ENCODE measurements at regions not wholly inside any gene's neighbourhood (a gene's known extent, or its start where the extent isn't known, plus 50 kb on each side); places are given as distances from the start of the nearest gene placed in this dataset.
"Not testable (repeated sequence)": the region's sequence is repeated elsewhere in the genome, so short reads cannot be mapped to it uniquely, and the experiment has no call there.

- H4K5ac ChIP-seq (ENCODE audit: low read length), result no peak overlapping the region
- H2BK120ac ChIP-seq (ENCODE audit: low read depth, low read length), result no peak overlapping the region
- H2BK15ac ChIP-seq (replicated peaks; ENCODE audit: low read depth), result no peak overlapping the region
- H3K27ac ChIP-seq (ENCODE audit: low read depth, low read length), result no peak overlapping the region
- no peaks in the 10 kb centered on the region for H3K79me2 ChIP-seq (ENCODE audit: control insufficient read depth, insufficient read depth, low read length)
- H3K56ac ChIP-seq (ENCODE audit: low read length), result no peak overlapping the region
- H3K79me1 ChIP-seq (ENCODE audit: low read length), result no peaks in the 10 kb centered on the region
- no peak overlapping the region for H2AK5ac ChIP-seq (ENCODE audit: low read length)
- no peak overlapping the region for H3K4me2 ChIP-seq (ENCODE audit: low read length)
- DNase-seq, result no peak
- no peak overlapping the region for H3K4me3 ChIP-seq (ENCODE audit: low read length)
- H3K4ac ChIP-seq (ENCODE audit: low read depth, low read length), result no peak overlapping the region
- H3K36me3 ChIP-seq (ENCODE audit: control insufficient read depth, insufficient read depth, low read length), result no peaks in the 10 kb centered on the region
- H3K23ac ChIP-seq (ENCODE audit: low read length), result no peak overlapping the region
- H3K4me1 ChIP-seq (ENCODE audit: control insufficient read depth, low read depth, low read length), result no peaks in the 10 kb centered on the region
- H3K9ac ChIP-seq (ENCODE audit: low read length), result no peak overlapping the region
- H3K18ac ChIP-seq (ENCODE audit: low read length), result no peak overlapping the region
- WGBS (ENCODE audit: extremely low coverage, insufficient coverage, low lambda C conversion rate), result no CpG with 5 or more reads among the region's 6 CpGs
- H2BK5ac ChIP-seq (ENCODE audit: low read length), result no peak overlapping the region
- no peaks in the 10 kb centered on the region for H3K27me3 ChIP-seq (ENCODE audit: insufficient read depth, low read length, poor library complexity)
- no peak overlapping the region for H4K8ac ChIP-seq (ENCODE audit: low read depth, low read length)
These were observed 85.6 kb downstream of the OLFM1 start for GRCh38 chr9:135173066-135173465.

DNA sequence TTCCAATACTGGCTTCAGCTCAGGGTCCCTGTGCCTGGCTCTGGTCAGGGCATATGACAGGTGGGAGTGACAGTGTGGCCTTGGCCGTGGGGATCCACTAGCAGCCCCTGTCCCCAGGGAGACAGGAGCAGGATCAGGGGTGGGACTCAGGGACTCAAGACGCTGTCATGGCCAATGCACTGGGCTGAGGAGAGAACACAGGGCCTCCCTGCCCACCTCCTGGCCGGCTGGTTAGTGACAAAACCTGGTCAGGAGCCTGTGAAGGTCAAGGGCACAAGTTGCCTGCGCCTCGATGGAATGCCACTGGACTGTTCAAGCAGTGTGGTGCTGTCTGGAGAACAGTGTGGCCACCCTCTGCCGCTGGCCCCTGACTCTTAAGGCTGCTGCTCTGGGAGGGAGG, 86.8 kb downstream of the OLFM1 start:
- Histone ChIP-seq H3K4me2 (ENCODE audit: low read length) (no peak overlapping the region), H3K79me1 (ENCODE audit: low read length) (no peaks in the 10 kb centered on the region), H2AK5ac (ENCODE audit: low read length) (no peak overlapping the region), H3K4me1 (ENCODE audit: control insufficient read depth, low read depth, low read length) (no peaks in the 10 kb centered on the region), H3K56ac (ENCODE audit: low read length) (no peak overlapping the region), H3K27me3 (ENCODE audit: insufficient read depth, low read length, poor library complexity) (no peaks in the 10 kb centered on the region), H3K9ac (ENCODE audit: low read length) (no peak overlapping the region), H3K4me3 (ENCODE audit: low read length) (no peak overlapping the region), H3K27ac (ENCODE audit: low read depth, low read length) (no peak overlapping the region), H3K18ac (ENCODE audit: low read length) (no peak overlapping the region), H2BK120ac (ENCODE audit: low read depth, low read length) (no peak overlapping the region), H3K36me3 (ENCODE audit: control insufficient read depth, insufficient read depth, low read length) (no peaks in the 10 kb centered on the region), H4K8ac (ENCODE audit: low read depth, low read length) (no peak overlapping the region), H4K5ac (ENCODE audit: low read length) (no peak overlapping the region), H3K4ac (ENCODE audit: low read depth, low read length) (no peak overlapping the region), H3K23ac (ENCODE audit: low read length) (no peak overlapping the region), H3K79me2 (ENCODE audit: control insufficient read depth, insufficient read depth, low read length) (no peaks in the 10 kb centered on the region), H2BK5ac (ENCODE audit: low read length) (no peak overlapping the region), H2BK15ac (replicated peaks; ENCODE audit: low read depth) (no peak overlapping the region)
- WGBS (ENCODE audit: extremely low coverage, insufficient coverage, low lambda C conversion rate), result no CpG with 5 or more reads among the region's 6 CpGs
- DNase-seq, result no peak

- no peak overlapping the region for H3K18ac ChIP-seq (ENCODE audit: low read length)
- H2BK120ac ChIP-seq (ENCODE audit: low read depth, low read length), result no peak overlapping the region
- no peak for DNase-seq
- H3K27ac ChIP-seq (ENCODE audit: low read depth, low read length), result no peak overlapping the region
- no peak overlapping the region for H3K4me3 ChIP-seq (ENCODE audit: low read length)
- no peak overlapping the region for H4K5ac ChIP-seq (ENCODE audit: low read length)
- H2AK5ac ChIP-seq (ENCODE audit: low read length), result no peak overlapping the region
- H3K36me3 ChIP-seq (ENCODE audit: control insufficient read depth, insufficient read depth, low read length), result no peaks in the 10 kb centered on the region
- H3K79me1 ChIP-seq (ENCODE audit: low read length), result no peaks in the 10 kb centered on the region
- no peak overlapping the region for H3K23ac ChIP-seq (ENCODE audit: low read length)
- no peak overlapping the region for H3K56ac ChIP-seq (ENCODE audit: low read length)
- H3K4ac ChIP-seq (ENCODE audit: low read depth, low read length), result no peak overlapping the region
- no peak overlapping the region for H3K4me2 ChIP-seq (ENCODE audit: low read length)
- H4K8ac ChIP-seq (ENCODE audit: low read depth, low read length), result no peak overlapping the region
- no peak overlapping the region for H3K9ac ChIP-seq (ENCODE audit: low read length)
- H3K27me3 ChIP-seq (ENCODE audit: insufficient read depth, low read length, poor library complexity), result no peaks in the 10 kb centered on the region
- no peaks in the 10 kb centered on the region for H3K4me1 ChIP-seq (ENCODE audit: control insufficient read depth, low read depth, low read length)
- no peak overlapping the region for H2BK15ac ChIP-seq (replicated peaks; ENCODE audit: low read depth)
- WGBS (ENCODE audit: extremely low coverage, insufficient coverage, low lambda C conversion rate), result no CpG with 5 or more reads among the region's 11 CpGs
- no peak overlapping the region for H2BK5ac ChIP-seq (ENCODE audit: low read length)
- H3K79me2 ChIP-seq (ENCODE audit: control insufficient read depth, insufficient read depth, low read length), result no peaks in the 10 kb centered on the region
These were observed 87.5 kb downstream of the OLFM1 start for GRCh38 chr9:135174981-135175380.

DNA sequence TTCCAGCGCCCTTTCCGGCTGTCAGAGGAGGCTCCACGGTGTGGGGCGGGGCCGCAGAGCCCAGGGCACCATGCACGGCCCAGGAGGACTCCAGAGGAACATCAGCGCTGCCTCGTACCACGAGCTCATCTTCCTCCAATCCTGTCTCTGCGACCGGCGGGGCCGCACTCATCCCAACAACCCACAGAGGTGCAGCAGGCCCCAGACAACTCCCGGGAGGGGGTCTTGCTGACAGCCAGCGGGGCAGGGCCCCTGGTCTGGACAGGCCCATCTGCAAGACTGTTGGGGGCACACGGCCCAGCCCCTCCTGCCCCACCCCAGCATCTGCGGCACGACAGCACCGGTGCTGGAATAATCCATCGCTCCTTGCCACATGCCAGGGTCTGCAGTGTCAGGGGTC, 88.8 kb downstream of the OLFM1 start:
- Histone ChIP-seq H3K9ac (ENCODE audit: low read length) (no peak overlapping the region), H2BK120ac (ENCODE audit: low read depth, low read length) (no peak overlapping the region), H3K4me2 (ENCODE audit: low read length) (no peak overlapping the region), H2AK5ac (ENCODE audit: low read length) (no peak overlapping the region), H2BK5ac (ENCODE audit: low read length) (no peak overlapping the region), H3K23ac (ENCODE audit: low read length) (no peak overlapping the region), H3K27me3 (ENCODE audit: insufficient read depth, low read length, poor library complexity) (no peaks in the 10 kb centered on the region), H3K79me2 (ENCODE audit: control insufficient read depth, insufficient read depth, low read length) (no peaks in the 10 kb centered on the region), H3K4me1 (ENCODE audit: control insufficient read depth, low read depth, low read length) (no peaks in the 10 kb centered on the region), H3K27ac (ENCODE audit: low read depth, low read length) (no peak overlapping the region), H2BK15ac (replicated peaks; ENCODE audit: low read depth) (no peak overlapping the region), H3K36me3 (ENCODE audit: control insufficient read depth, insufficient read depth, low read length) (no peaks in the 10 kb centered on the region), H3K4me3 (ENCODE audit: low read length) (no peak overlapping the region), H3K18ac (ENCODE audit: low read length) (no peak overlapping the region), H4K8ac (ENCODE audit: low read depth, low read length) (no peak overlapping the region), H3K79me1 (ENCODE audit: low read length) (no peaks in the 10 kb centered on the region), H4K5ac (ENCODE audit: low read length) (no peak overlapping the region), H3K56ac (ENCODE audit: low read length) (no peak overlapping the region), H3K4ac (ENCODE audit: low read depth, low read length) (no peak overlapping the region)
- DNase-seq, result no peak
- WGBS (ENCODE audit: extremely low coverage, insufficient coverage, low lambda C conversion rate), result no CpG with 5 or more reads among the region's 20 CpGs

DNA sequence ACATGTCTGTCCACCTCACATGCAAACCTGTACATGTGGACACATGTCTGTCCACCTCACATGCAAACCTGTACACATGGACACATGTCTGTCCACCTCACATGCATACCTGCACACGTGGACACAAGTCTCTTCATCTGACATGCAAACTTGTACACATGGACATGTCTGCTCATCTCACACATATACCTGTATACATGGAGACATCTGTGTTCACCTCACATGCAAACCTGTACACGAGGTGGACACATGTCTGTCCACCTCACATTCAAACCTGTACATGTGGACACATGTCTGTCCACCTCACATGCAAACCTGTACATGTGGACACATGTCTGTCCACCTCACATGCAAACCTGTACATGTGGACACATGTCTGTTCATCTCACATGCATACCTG, 90.1 kb downstream of the OLFM1 start:
- not testable (repeated sequence) for H3K4me2 ChIP-seq (ENCODE audit: low read length); H3K9ac ChIP-seq (ENCODE audit: low read length); H3K56ac ChIP-seq (ENCODE audit: low read length); H3K4me1 ChIP-seq (ENCODE audit: control insufficient read depth, low read depth, low read length); H3K79me2 ChIP-seq (ENCODE audit: control insufficient read depth, insufficient read depth, low read length); DNase-seq; H3K27ac ChIP-seq (ENCODE audit: low read depth, low read length); H3K79me1 ChIP-seq (ENCODE audit: low read length); H3K27me3 ChIP-seq (ENCODE audit: insufficient read depth, low read length, poor library complexity); H2BK120ac ChIP-seq (ENCODE audit: low read depth, low read length); H3K4me3 ChIP-seq (ENCODE audit: low read length); H2BK5ac ChIP-seq (ENCODE audit: low read length); H3K18ac ChIP-seq (ENCODE audit: low read length); H3K23ac ChIP-seq (ENCODE audit: low read length); H2AK5ac ChIP-seq (ENCODE audit: low read length); H3K4ac ChIP-seq (ENCODE audit: low read depth, low read length); H4K8ac ChIP-seq (ENCODE audit: low read depth, low read length); H2BK15ac ChIP-seq (replicated peaks; ENCODE audit: low read depth); H4K5ac ChIP-seq (ENCODE audit: low read length); H3K36me3 ChIP-seq (ENCODE audit: control insufficient read depth, insufficient read depth, low read length)
- WGBS (ENCODE audit: extremely low coverage, insufficient coverage, low lambda C conversion rate), result no CpG with 5 or more reads among the region's 2 CpGs

DNA sequence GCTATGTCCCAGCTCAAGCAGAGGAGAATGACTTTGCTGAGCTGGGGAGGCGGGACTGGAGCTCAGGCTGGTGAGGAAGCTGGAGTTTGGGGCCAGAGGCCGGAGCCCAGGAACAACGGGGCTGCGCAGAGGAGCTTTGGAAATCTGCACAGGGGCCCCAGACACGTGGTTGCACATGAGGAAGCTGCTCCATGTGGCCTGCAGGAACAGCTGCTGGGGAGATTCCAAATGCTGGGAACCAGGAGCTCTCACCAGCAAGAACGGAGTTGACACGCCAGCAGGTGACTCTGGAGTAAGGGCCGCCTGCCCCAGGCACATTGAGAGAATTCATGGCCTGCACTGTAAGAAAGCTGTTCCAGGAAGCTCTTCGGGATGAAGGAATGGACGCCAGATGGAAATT, 91.0 kb downstream of the OLFM1 start:
- no peak overlapping the region for H3K4me2 ChIP-seq (ENCODE audit: low read length)
- no peak overlapping the region for H3K23ac ChIP-seq (ENCODE audit: low read length)
- H2BK120ac ChIP-seq (ENCODE audit: low read depth, low read length), result no peak overlapping the region
- H2BK15ac ChIP-seq (replicated peaks; ENCODE audit: low read depth), result no peak overlapping the region
- H3K56ac ChIP-seq (ENCODE audit: low read length), result no peak overlapping the region
- no peak overlapping the region for H3K27ac ChIP-seq (ENCODE audit: low read depth, low read length)
- H3K4me3 ChIP-seq (ENCODE audit: low read length), result no peak overlapping the region
- H3K79me1 ChIP-seq (ENCODE audit: low read length), result no peaks in the 10 kb centered on the region
- H3K4ac ChIP-seq (ENCODE audit: low read depth, low read length), result no peak overlapping the region
- H3K9ac ChIP-seq (ENCODE audit: low read length), result no peak overlapping the region
- no peak overlapping the region for H4K8ac ChIP-seq (ENCODE audit: low read depth, low read length)
- H3K18ac ChIP-seq (ENCODE audit: low read length), result no peak overlapping the region
- no CpG with 5 or more reads among the region's 10 CpGs for WGBS (ENCODE audit: extremely low coverage, insufficient coverage, low lambda C conversion rate)
- no peak for DNase-seq
- H2AK5ac ChIP-seq (ENCODE audit: low read length), result no peak overlapping the region
- no peak overlapping the region for H4K5ac ChIP-seq (ENCODE audit: low read length)
- H3K27me3 ChIP-seq (ENCODE audit: insufficient read depth, low read length, poor library complexity), result no peaks in the 10 kb centered on the region
- no peaks in the 10 kb centered on the region for H3K4me1 ChIP-seq (ENCODE audit: control insufficient read depth, low read depth, low read length)
- no peaks in the 10 kb centered on the region for H3K79me2 ChIP-seq (ENCODE audit: control insufficient read depth, insufficient read depth, low read length)
- no peaks in the 10 kb centered on the region for H3K36me3 ChIP-seq (ENCODE audit: control insufficient read depth, insufficient read depth, low read length)
- no peak overlapping the region for H2BK5ac ChIP-seq (ENCODE audit: low read length)
